Endometrium (tissue), 2 donors: ENCODE measurements at regions not wholly inside any gene's neighbourhood (a gene's known extent, or its start where the extent isn't known, plus 50 kb on each side); places are given as distances from the start of the nearest gene placed in this dataset.
"Not testable (repeated sequence)": the region's sequence is repeated elsewhere in the genome, so short reads cannot be mapped to it uniquely, and the experiment has no call there.

Experiments used
- FAIRE-seq: peaks from 2 replicates; lab custom pipeline; 2012; peaks lifted over from hg19 to GRCh38; lab: Jason Lieb, UNC
- donor health status: control.
- donor health status: control.

DNA sequence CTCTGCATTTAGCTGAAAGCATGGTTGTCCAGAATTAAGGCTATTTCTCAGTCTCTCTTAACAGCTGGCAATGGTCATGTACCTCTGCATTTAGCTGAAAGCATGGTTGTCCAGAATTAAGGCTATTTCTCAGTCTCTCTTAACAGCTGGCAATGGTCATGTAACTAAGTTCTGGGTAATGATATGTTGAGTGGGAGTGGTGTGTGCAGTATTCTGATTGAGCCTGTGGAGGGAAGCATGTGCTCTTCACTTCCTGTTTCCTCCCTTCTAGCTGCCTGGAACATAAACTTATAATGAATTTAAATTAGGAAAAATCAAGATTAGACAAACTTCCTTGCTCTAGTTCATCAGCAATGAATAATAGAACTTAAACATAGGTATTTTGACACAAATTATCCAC is 168.5 kb downstream of the MBL2 start:
- FAIRE-seq = not testable (repeated sequence)

DNA sequence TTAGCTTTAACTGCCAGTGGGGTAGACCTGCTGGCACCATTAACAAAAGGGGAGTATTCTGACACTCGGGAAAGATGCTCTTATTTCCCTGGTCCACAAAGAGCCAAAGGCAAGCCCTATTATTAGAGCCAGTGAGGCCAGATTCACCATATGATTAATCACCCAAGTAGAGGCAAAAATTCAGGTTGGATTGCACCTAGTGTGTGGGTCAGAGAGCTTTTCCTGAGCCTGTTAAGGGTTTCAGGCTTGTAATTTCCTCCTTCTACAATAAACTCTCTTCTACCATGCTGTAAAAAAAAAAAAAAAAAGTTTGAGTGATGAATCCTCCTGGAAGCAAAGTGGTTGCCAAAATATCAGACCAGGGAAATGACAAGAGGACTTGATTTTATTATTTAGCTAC is 163.5 kb downstream of the MBL2 start:
- no peak for FAIRE-seq

DNA sequence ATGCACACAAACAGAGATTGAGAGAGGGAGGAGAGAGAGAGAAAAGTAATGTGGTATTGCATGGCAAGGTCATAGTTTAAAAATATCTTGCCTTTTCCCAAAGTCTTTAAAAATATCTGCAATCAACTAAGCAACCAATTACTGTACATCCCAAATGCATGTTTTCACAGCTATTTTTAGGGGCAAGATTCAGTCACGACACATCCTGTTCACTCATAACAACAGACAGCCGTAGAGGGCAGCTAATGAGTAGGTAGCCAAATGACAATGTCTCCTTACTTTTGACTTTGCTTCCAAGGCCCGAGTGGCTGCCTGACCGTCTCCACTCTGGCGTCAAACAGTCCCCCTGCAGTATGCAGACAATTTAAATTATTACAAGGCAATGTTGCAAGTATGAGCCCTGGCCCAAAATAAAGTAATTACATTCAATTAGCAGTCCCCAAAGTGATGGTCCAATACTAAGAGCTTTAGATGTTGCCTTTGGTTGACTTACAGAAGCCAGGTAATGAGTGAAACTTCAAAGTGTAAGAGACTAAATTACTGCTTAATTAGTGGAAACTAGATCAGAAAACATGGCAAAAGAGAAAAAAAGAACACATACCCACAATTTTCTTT is 162.9 kb downstream of the MBL2 start:
- no peak for FAIRE-seq

DNA sequence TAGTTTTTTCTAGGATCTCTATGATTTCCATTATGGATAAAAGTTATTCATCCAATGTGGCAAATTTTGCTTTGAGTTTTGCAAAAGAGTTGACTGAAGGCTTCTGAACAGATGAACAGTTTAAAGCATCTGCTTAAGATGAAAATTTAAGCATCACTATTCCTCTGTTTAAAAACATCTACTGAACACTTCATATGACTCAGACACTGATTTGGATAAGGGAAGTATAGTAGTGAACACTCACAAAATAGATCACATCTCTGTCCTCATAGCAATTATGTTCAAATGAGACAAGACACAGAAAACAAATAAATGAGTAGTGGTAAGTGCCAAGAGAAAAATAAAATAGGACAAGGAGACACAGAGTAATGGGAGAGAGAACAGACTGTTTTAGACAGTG is 157.3 kb downstream of the MBL2 start:
- FAIRE-seq = no peak

DNA sequence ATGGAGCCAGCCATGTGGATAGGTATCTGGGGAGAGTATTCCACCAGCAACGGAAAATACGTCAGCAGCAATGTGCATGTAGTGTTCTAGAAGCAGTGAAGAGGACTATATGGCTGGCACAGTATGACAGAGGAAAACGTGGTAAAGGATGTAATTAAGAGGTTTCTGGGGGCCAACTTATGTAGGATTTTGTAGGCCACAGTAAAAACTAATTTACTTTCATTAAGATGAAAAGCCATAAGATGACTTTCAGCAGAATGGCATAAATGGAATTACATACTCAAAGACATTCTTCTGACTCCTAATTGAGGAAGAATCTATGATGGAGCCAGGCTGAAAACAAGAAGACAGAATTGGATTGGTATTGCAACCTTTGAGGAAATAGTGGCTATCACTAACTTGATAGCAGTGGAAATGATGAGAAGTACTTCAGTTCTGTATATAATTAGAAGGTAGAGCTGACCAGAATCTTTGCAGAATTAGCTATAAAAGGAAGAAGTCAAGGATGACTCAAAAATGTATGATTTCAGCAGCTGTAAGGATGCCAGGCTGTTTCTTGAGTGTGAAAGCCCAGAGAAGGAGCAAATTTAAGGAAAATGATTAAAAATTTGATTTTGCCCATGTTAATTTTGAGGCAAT is 156.7 kb downstream of the MBL2 start:
- no peak for FAIRE-seq

DNA sequence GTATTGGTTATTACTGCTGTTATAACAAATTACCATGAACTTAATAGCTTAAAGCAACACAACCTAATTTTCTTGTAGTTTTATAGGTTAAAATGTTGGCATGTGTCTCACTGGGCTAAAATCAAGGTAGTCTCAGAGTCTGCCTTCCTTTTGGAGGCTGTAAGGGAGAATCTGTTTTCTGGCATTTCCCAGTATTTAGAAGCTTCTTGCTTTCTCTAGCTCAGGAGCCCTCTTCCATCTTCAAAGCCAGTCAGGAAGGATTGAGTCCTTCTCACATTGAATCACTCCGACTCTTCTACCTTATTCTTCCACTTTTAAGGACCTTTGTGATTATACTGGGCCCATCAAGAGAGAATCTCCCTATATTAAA is 156.2 kb downstream of the MBL2 start:
- no peak for FAIRE-seq

DNA sequence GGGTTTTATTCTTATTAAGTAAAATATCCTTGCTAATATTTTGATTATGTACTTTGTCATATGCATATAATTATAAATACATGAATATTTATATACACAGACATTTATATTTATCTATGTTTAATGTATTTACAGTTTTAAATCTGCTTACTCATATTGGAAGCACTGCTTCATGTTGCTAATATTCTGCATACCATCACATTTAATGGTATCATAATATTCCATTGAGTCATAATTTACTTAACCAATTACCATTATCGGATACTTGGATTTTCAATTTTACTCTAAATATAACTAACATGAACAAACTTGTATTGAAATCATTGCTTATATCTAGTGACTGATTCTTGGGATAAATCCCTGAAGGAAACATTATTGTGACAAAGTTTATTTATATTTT is 155.2 kb downstream of the MBL2 start:
- FAIRE-seq = no peak

DNA sequence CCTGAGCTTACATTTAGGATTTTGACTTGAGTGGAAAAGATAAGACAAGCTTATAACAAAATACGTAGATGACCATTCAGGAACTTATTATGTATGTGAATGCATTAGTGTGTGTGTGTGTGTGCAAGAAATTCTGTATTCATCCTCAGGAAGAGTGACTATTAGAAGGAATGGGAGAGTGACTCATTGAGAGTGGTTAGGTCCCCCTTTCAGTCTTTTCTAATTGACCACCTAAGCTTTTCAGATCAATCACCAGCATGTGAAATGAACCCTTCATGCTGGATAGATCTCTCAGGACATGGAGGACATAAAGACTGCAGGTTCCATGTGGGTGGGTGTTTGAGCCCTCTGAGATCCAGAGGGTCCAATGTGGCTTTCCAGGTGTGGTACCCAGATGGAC is 153.5 kb downstream of the MBL2 start:
- no peak for FAIRE-seq

DNA sequence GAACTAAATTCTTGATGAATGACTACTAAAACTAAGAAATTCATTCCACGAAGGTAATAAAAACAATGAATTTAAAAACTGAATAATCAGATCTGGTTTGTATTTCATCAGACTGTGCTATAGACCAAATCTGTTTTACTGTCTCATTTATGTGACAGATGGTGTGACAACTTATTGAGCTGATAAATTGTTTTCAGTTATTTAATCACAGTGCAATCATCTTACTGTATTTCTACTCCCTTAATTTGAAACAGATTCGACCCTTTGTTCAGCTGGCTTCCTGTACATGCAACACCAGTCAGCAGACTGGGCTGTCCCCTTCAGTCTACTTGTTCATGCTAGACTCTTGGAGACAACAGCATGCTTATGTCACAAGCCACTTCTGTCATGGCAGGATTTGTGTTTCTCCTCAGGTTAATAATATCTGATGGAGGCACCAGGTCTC is 150.9 kb downstream of the MBL2 start:
- no peak for FAIRE-seq

DNA sequence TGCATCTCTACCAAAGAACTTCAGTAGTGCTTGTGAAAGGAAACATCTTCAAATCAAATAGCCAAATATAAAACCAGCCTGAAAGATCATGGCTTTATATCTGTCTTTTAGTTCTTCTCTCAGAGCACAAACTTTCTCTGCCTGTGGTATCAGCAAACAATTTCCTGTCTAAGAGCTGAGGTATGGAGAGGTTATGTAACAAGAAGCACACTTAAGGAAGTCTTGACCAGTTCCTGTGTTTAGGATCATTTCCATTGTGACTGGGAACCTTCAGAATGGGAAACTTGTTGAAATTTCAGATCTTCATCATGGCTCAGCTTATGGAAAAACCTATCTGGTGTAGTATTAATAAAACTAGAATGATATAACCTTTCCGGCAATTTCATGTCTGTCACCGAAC is 148.8 kb downstream of the MBL2 start:
- no peak for FAIRE-seq

DNA sequence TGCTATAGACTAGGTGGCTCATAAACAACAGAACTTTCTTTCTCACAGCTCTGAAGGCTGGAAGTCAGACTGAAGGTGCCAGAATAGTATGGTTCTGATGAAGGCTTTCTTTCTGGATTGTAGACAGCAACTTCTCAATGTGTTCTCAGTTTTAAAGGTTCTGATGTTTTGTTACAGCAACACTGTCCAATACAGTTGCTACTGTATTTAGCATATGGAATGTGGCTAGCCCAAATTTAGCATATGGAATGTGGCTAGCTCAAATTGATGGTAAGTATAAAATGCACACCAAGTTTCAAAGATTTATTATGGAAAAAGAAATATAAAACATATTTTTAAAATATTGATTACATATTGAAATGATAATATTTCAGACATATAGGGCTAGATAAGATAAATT is 145.3 kb downstream of the MBL2 start:
- FAIRE-seq = no peak

DNA sequence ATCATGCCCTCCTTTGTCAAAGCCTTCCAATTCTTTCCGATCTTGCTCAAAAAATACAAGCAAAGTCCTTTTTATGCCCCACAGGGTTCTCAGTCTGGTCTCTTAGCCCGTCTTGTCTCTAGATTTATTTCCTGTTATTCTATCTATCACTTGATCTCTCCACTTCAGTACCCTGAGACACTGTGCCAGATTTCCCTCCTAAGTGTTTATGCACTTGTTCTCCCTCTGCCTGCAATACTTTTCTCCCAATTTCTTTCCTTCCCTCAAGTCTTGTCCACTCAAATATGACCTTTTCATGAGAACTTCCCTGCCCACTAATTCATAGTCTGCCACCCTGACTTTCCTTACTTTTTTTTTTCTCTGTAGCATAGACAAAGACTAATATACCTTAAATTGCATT is 141.4 kb downstream of the MBL2 start:
- FAIRE-seq = no peak

DNA sequence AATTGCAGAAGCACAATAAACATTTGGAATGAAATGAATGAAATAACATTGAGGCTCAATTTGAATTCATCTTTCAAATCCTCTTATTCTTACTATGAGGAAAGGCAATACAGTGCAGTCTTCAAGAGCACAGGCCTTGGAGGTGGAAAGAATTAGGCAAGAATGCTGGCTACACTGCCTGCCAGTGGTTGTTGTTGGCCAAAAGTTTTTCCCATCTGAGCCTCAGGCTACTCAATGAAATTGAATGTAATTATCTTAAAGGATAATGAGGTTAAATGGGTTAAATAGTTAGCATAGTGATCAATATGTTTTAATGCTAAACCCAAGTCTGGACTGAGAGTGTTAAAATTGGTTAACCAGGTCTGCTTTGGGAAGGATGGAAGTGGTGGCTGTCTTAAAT is 140.9 kb downstream of the MBL2 start:
- no peak for FAIRE-seq

DNA sequence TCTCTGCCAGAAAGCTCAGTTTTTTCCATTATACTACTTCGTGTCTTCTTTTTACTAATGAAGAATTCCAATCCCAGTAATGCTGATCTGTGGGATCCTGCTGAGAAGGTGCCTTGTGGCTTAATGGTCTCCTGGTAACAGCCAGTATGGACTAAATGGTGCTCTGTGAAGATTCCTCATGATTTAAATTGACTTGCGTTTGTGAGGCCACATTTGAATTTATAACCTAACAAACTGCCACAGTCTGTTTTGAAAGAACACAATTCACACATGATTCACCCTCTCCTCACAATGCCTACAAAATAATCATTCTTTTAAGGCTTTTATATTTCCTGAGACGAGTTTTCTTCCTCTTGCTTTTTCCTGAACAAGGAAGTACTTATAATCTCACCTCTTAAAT is 140.0 kb downstream of the MBL2 start:
- FAIRE-seq = no peak

DNA sequence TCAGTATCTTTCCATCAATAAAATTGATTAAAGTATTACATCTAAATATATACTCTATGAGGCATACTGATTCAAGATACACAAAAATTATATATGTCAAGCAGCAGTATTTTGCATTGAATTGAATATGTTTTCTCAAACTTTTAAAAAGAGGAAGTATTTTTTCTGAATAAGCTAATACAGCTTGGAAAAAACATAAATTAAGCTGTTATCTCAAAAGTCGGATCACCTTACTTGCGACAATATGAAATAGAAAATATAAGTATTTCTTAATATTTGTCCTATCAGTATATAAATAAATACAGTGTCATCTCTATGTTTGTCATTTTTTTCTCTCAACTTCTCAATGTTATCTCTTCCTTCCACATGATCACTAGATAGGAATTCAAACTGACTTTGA is 139.3 kb downstream of the MBL2 start:
- FAIRE-seq = no peak

DNA sequence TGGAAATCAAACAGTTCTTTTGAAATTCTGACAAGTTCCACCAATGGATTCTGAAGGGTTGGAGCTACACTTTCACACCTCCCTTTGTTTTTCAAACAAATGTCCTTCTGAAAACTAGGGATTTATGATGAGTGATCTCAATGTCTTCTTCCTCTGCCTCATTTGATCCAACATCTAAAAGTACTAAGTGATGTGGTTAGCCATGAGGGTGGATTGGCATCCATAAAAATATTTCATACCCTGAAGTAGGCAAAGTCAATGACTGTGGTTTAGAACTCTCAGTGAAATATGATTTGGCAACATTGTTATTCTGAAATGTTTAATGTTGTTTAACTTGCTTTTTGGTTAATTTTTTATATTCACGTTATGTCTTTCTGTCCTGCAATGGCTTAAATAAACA is 136.9 kb downstream of the MBL2 start:
- no peak for FAIRE-seq

DNA sequence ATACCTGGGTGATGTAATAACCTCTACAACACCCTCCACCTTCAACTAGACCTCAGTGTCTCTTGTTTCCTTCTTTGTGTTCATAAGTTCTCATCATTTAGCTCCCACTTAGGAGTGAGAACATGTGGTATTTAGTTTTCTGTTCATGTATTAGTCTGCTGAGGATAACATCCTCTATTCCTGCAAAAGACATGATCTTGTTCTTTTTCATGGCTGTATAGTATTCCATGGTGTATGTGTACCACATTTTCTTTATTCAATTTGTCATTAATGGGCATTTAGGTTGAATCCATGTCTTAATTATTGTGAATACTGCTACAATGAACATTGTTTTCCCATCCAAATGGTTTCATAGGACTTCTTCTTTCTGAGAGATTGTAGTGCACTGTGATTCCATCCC is 135.7 kb downstream of the MBL2 start:
- FAIRE-seq = no peak

DNA sequence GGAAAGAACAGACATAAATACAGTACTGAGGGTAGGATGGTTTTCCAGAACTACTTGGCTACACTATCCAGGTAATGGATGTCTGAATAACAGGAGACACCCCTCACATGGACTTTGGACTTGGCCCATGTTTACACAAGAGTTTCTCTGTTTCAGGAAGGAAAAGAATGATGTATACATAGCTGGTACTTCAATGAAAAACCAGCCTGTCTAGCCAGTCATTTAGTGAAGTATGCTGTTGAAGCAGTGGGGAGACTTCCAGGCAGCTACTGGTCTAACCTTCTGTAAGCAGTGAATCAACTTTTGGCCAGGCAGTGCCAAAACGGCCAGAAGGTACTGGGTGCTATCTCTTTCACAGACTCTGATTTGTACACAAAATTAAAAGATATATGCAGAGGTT is 135.0 kb downstream of the MBL2 start:
- no peak for FAIRE-seq

DNA sequence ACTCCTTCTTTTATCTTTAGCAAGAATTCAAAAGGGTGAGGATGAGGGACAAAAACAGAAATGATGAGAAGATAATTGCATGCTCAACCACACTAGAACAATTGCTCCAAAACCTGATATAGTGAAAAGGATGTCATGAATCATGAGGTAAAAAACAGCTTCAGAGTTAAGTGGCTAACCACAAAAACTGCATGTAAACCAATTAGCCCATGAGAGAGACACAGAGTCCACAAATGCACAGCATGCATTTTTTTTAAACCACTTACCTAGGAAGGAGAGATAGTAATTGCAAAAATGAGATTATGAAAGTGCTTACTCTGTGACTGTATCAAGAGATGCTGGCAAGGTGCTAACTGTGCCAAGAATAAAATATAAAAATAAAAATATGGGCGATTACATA is 132.9 kb downstream of the MBL2 start:
- FAIRE-seq = no peak

DNA sequence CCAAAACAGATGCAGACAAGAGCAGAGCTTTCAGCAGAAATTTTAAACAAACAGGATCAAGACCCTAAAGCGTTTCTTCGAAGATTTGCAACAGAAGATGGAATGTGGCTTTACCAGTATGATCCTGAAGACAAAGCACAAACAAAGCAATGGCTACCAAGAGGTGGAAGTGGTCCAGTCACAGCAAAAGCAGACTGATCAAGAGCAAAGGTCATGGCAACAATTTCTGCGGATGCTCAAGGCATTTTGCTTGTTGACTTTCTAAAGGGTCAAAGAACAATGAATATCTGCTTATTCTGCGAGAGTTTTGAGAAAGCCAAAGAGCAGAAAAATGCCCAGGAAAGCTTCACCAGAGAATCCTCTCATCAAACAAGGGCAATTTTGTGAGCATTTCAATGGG is 130.4 kb downstream of the MBL2 start:
- FAIRE-seq = no peak

DNA sequence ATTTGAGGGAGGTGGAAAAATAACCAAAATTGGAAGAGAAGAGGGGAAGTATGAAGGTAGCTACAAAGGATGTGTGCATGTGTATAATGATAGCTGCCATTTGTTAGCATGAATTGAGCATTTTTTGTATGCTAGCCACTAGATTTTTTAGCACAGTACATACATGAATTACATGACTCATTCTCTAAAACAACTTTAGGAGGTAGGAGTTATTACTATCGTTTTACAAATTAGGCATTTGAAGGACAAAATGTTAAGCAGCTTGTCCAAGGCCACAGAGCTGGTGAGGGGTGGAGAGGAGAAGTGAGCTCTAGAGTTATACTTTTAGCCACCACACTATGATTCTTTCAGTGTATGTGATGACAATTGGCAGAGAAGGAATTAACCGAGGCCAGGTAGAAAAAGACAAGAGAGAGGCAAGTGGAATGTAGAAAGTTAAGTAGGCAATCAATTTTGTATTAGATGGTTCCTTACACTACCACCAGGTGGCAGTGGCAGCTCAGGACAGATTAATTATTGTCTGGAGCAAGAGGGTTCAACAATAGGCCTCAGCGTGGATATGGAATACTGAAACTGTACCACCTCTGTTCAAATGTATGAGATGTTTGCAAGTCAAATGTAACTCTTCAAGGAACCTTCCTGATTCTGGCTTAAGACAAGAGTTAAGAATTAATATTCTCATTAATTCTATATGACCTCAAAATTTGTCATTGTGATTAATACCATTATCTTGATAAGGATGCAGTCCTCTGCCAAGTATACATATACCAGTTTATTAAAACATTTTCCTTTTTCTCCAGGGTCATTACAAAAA is 128.0 kb downstream of the MBL2 start:
- no peak for FAIRE-seq

DNA sequence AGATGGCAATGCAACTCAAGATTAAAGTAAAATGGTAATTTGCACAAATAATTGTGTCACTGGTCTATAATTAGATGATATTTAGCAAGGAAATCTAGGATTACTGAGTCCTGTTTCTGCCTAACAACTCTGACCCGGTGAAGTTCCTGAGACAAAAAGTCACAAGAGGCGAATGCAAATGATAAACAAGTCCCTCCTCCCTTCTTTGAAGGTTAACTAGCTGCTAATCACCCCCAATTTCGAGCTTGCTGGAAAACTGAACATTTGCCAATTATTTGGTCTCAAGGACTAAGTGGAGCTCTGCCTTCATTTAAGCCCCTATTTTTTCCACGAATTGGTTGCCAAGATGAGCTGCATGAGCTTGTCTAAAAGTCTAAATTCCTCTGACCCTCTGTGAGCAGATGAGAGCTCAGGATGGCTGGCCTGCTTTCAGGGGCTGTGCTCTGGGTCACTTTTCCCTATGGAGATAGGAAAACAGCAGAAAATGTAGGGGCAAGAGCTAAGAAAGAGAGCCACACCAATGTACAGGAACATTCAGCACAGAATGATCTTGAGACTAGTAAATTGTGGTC is 127.3 kb downstream of the MBL2 start:
- FAIRE-seq = no peak

DNA sequence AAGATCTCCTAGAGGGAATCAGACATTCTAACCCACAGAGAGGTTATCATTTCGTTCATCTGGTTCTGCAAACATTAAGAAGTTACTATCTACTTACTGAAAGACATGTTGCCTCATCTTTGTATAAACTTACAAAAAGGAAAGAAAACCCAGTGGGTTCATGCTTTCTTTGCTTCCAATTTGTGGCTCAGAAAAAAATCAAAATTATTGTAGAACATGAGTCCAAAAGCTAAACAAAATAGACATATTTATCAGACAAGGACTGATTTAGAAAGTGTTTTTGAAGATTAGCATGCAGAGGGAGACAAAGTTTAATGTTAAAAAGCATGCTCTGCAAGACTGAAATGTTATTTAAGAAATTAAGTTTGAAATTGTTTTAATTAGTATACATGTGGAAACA is 123.1 kb downstream of the MBL2 start:
- no peak for FAIRE-seq
